GM21619 (cell line): ENCODE measurements at regions not wholly inside any gene's neighbourhood (a gene's known extent, or its start where the extent isn't known, plus 50 kb on each side); places are given as distances from the start of the nearest gene placed in this dataset.
"Not testable (repeated sequence)": the region's sequence is repeated elsewhere in the genome, so short reads cannot be mapped to it uniquely, and the experiment has no call there.

Source experiments
- ATAC-seq: cut with Tn5 transposase; IDR thresholded peaks from one replicate; pipeline ENCODE4 v1.9.1; 2021; ENCODE audit not compliant: unreplicated experiment

- ATAC-seq: not testable (repeated sequence)
Measured at GRCh38 chr14:105600195-105600938, 74.0 kb downstream of the TMEM121 start.

DNA sequence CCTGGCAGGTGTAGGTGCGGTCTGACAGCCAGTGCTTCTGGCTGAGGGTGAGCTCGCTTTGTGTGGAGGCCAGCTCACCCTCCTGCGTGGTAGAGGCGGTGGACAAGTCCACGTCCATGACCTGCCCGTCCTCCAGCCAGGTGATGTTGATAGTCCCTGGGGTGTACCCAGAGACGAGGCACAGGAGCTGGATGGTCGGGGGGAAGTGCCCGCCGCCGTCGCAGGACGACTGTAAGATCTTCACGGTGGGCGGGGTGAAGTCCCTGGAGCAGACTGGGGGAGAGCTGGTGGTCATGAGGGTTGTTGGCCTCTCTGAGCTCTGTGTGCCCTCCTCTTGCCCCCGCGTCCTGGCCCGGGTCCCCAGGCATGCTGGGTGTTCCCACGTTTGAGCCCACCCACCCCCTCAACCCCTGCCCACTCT, 74.6 kb downstream of the TMEM121 start:
- ATAC-seq: no peak

- ATAC-seq: no peak
Measured at GRCh38 chr14:105601360-105602242, 75.2 kb downstream of the TMEM121 start.

GRCh38 chr14:105602243-105602750, 75.9 kb downstream of the TMEM121 start:
- no peak for ATAC-seq

GRCh38 chr14:105602799-105603793, 76.7 kb downstream of the TMEM121 start:
- no peak for ATAC-seq

DNA sequence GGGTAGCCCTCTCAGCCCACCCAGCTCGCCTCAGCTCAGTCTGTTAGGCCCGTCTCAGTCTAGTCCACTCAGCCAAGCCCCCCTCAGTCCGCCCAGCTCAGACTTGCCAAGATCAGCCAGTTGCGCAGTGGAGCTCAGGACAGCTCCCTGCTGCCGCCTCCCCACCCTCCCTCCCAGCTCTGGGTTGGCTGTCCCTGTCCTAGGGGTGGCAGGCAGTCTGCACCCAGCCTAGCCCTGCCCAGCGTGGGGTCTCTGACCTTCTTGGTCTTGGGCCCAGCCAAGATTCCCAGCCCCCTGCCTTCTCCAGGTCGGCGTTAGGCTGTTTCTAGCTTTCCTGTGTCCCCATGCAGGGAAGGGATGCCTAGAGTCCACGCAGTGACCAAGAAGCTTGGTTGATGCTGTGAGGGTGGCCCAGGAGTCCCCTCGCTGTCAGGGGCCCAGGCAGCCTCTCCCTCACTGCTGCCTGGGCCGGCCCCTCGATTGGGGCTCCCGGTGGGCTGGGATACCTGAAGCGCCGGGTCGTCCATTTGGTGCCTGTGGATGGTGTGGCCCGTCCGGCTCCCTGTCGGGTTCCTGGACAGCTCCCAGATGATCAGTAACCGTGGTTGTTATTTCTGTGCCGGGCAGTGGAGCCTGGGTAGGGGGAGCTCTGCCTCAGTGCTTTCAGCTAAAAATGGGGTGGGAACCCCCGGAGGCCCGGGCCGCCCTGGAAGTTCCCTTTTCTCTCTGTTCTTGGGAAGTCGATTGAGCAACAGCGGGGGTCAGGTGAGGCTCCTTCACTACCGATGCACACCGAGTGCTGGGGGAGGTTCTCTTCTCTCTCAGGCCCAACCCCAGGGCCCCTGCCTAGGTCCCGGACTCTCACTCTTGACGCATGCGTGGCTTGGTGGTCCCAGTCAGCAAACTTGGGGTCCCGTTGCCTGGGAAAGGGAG, 78.4 kb downstream of the TMEM121 start:
- ATAC-seq: not testable (repeated sequence)

DNA sequence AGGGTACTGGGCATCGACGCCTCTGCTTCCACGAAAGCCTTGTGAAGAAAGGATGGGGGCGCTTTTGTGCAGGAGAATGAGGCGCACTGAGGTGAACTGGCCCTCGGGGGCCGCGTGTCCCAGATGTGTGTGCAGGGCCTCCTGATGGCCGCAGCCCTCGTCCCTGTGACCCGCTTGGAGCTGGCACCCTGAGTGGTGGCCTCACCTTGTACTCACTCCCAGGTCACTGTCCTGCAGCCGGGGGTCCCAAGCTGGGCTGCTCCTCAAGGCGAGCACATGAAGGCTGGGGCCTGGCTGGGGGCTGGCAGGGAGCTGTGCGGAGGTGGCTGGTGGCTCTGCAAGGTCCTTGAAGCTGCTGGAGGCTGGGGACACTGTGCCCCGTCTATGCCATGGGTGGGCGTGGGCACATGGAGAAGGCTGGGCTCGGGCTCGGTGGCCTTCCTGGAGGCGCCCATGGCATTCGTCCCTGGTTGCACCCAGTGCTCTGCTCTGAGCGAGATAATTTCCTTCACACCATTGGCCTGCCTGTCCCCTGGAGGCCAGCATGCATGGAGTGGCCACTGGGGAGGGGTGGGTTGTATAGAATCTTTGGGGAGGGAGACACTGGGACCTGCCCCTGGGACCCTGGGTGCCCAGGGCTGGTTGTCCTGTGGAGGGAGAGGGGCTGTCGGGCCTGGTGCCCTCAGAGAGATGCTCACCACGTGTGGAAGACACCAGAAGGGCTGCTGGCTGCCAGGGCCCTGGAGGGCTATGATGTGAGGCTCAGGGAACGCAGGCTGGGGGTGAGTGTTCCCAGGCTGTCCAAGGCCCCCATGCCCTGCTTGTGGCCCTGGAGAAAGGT, 79.3 kb downstream of the TMEM121 start:
- no peak for ATAC-seq

- ATAC-seq: not testable (repeated sequence)
Measured at GRCh38 chr14:105606305-105606975, 80.1 kb downstream of the TMEM121 start.

- not testable (repeated sequence) for ATAC-seq
Measured at GRCh38 chr14:105607025-105607424, 80.6 kb downstream of the TMEM121 start.

DNA sequence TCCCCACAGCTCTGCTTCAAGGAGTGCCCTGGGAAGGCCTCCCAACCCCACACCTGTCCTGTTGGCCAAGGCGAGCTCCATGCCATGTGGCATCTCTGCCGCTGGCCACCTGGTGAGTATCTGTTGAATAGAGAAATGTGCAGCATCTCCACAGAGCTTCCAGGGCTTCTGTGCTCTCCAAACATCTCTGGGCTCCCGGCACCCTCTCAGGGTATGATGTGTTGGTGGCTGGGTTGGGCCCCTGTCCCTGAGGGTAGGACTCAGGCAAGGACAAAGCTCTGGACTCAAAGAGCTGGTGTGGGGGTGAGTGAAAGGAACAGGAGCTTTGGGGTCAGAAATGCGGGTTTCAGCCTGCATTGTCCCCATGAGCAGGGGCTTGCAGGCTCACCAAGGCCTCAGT, 88.6 kb downstream of the TMEM121 start:
- ATAC-seq: not testable (repeated sequence)

DNA sequence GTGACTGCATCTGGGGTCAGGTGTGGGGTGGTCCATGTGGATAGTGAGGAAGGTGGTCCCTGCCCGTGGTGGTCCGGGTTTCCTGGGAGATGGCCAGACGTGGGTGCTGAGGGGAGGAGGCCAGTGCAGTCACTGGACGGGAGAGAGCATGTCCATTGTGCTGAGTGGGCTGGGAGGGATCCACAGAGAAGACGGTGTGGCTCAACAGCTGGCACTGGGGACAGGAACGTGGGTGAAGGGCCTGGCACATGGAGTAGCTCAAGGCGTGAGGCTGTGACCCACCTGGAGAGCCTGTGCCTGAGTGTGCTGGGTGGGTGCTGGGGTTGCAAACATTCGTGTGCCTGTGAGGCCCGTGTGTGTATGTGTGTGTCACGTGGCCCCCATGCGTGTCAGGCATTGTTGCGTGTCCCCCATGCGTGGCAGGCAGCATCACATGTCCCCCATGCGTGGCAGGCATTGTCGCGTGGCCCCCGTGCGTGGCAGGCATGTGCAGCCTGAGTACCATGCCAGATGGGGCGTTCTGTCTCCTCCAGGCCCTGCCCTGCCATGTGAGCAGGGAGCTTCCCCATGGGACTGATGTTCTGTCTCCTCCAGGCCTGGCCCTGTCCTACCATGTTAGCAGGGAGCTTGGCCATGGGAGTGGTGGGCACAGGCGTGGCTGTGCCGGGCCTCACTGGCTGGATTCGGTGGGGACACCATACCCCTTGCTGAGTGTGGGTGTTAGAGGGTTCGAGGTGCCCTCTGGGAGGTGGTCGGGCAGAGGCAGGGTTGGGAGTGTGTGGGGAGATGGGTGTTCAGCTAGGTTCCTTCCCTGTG, 89.8 kb downstream of the TMEM121 start:
- ATAC-seq: not testable (repeated sequence)

GRCh38 chr14:105616802-105617192, 90.4 kb downstream of the TMEM121 start:
- ATAC-seq: no peak

DNA sequence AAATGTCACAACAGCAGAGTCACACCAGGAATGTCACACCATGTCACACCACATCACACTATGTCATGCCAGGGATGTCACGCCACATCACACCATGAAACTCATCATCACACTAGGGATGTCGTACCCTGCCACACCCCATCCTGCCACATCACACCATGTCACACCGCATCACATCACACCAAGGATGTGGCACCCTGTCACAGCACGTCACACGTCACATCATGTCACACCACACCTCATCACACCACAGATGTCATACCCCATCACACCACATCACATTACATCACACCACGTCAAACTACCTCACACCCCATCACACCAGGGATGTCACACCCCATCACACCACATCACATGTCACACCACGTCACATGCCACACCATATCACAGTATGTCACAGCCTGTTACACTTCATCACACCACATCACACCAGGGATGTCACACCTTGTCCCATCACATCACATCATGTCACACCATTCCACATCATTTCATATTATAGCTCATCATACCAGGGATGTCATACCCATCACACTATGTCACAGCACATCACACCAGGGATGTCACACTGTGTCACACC, 90.9 kb downstream of the TMEM121 start:
- ATAC-seq: no peak

GRCh38 chr14:105617805-105618204, 91.4 kb downstream of the TMEM121 start:
- ATAC-seq: not testable (repeated sequence)

DNA sequence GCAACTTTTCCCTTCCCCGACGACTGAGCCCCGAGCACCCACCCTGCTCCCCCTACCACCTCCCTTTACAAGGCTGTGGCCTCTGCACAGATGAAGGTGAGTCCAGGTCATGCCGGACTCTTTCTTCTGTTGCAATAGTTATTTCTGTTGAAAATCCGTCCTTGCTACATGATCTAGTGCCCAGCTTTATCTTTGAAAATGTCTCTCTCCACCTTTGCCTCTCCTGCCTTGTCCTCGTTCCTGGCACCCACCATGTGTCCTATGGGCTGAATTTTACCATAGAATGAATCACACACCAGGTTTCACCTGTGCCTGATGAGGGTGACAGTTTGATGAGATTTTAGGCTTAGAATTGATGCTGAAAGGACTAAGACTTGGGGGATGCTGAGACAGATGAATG, 92.9 kb downstream of the TMEM121 start:
- ATAC-seq: not testable (repeated sequence)

DNA sequence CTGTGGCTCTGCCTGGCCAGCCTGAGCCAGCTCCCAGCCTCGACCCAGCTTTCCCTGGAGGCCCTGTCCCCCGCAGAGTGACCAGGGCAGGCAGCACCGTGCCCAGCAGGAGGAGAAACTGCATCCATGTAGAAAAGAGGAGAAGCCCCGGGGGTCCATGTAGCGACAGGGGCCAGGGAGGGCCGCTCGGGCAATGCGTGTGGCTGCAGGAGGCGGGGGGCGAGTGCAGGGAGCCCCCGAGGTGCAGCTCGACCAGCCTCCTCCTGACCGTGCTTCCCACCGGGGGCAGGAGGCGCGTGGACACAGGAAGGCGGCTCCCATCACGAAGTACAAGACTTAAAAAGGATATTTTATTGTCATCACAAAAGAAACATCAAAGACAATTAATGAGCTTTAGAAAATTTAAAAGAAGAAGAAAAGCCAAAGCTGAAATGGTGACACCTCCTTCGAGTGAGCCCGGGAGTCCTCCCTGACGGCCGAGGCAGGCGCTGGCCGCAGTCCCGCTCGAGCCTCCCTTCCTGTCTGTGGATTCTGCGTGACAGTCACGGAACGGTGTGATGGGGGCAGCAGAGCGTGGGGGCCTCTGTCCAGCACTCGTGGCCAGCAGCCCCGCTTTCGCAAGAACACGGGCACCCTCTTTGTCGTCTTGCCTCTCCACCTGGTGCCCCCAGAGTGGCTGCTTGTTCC, 93.9 kb downstream of the TMEM121 start:
- ATAC-seq: not testable (repeated sequence)
